H1 (cell line): ENCODE measurements at regions not wholly inside any gene's neighbourhood (a gene's known extent, or its start where the extent isn't known, plus 50 kb on each side); places are given as distances from the start of the nearest gene placed in this dataset.

Experiments
- CTCF ChIA-PET: fragments of 300-600 bp; sonication (Branson Sonifier 250); formaldehyde crosslinking; loops from one replicate; lab custom pipeline; 2021; ENCODE audit not compliant: partially characterized antibody; lab: Charles Lee
- POLR2A ChIA-PET: fragments of 300-600 bp; sonication (Branson Sonifier 250); formaldehyde crosslinking; loops from one replicate; lab custom pipeline; 2021; ENCODE audit warnings: inconsistent platforms; ENCODE audit not compliant: partially characterized antibody; lab: Charles Lee
- DNase-seq, 2 experiments: peaks; one replicate each; pipeline versions ENCODE4 v3.0.0 to v3.0.0-alpha.2; 2010 to 2022; ENCODE audit warnings: low spot score in 2 of 2, low read depth in 1 of 2, mixed read lengths in 1 of 2
- FAIRE-seq: peaks from 2 replicates; lab custom pipeline; 2011; peaks lifted over from hg19 to GRCh38; lab: Jason Lieb, UNC
- H2AFZ ChIP-seq: 2 replicates; pipeline ENCODE4 v1.8.1; 2012; ENCODE audit warnings: low read length, inconsistent platforms
- H2AK5ac ChIP-seq: 2 replicates; pipeline ENCODE4 v1.6.1; 2013; ENCODE audit warnings: low read depth, low read length
- H2BK120ac ChIP-seq: replicated peaks from 2 replicates; pipeline ENCODE3; 2013; ENCODE audit warnings: low read depth, low read length, inconsistent platforms
- H2BK12ac ChIP-seq: 2 replicates; pipeline ENCODE4 v1.6.1; 2013; ENCODE audit warnings: low read depth, low read length
- H2BK15ac ChIP-seq: 2 replicates; pipeline ENCODE4 v1.6.1; 2013; ENCODE audit warnings: low read length
- H2BK20ac ChIP-seq: 2 replicates; pipeline ENCODE4 v1.6.1; 2013; ENCODE audit warnings: low read length
- H2BK5ac ChIP-seq: 2 replicates; pipeline ENCODE4 v1.6.1; 2013; ENCODE audit warnings: low read depth, low read length
- H3K14ac ChIP-seq: 2 replicates; pipeline ENCODE4 v1.6.1; 2013; ENCODE audit warnings: inconsistent platforms; ENCODE audit not compliant: insufficient read length
- H3K18ac ChIP-seq: 2 replicates; pipeline ENCODE4 v1.6.1; 2013; ENCODE audit warnings: low read length; ENCODE audit errors: extremely low read depth
- H3K23ac ChIP-seq: 2 replicates; pipeline ENCODE4 v1.6.1; 2013; ENCODE audit warnings: inconsistent platforms; ENCODE audit not compliant: insufficient read length
- H3K23me2 ChIP-seq: 2 replicates; pipeline ENCODE4 v1.6.1; 2013; ENCODE audit warnings: low read depth, low read length
- H3K27ac ChIP-seq: 2 replicates; pipeline ENCODE4 v1.6.1; 2011; ENCODE audit warnings: low read depth, low read length, inconsistent platforms
- H3K27me3 ChIP-seq, 4 experiments: replicated peaks in 1 of 4; 1 replicate in 1 of 4; 2 replicates in 3 of 4; pipeline versions ENCODE4 v1.6.1 to v1.8.1; 2011 to 2013; ENCODE audit warnings: low read length in 3 of 4, mild to moderate bottlenecking in 3 of 4, inconsistent platforms in 2 of 4, mixed read lengths in 2 of 4, moderate library complexity in 1 of 4; ENCODE audit not compliant: control insufficient read depth in 3 of 4, insufficient read depth in 3 of 4; ENCODE audit errors: extremely low read depth in 1 of 4
- H3K36me3 ChIP-seq, 4 experiments: 2 replicates each; pipeline versions ENCODE4 v1.6.1 to v1.8.1; 2011 to 2013; ENCODE audit warnings: mild to moderate bottlenecking in 4 of 4, low read length in 3 of 4, moderate library complexity in 2 of 4, control low read depth in 1 of 4, inconsistent platforms in 1 of 4; ENCODE audit not compliant: insufficient read depth in 4 of 4, control insufficient read depth in 2 of 4
- H3K4ac ChIP-seq: replicated peaks from 2 replicates; pipeline ENCODE3; 2013; ENCODE audit warnings: low read length, low read depth, mixed read lengths, inconsistent platforms; ENCODE audit not compliant: insufficient read length
- H3K4me1 ChIP-seq, 4 experiments: replicated peaks in 1 of 4; 1 replicate in 1 of 4; 2 replicates in 3 of 4; pipeline versions ENCODE4 v1.6.1 to v1.8.1; 2011 to 2013; ENCODE audit warnings: low read length in 3 of 4, inconsistent platforms in 2 of 4, mixed read lengths in 1 of 4; ENCODE audit not compliant: insufficient read depth in 4 of 4, control insufficient read depth in 3 of 4
- H3K4me2 ChIP-seq, 2 experiments: 2 replicates each; pipeline versions ENCODE4 v1.6.1 to v1.8.1; 2011 to 2013; ENCODE audit warnings: low read depth in 2 of 2, low read length in 2 of 2, control low read depth in 1 of 2, inconsistent platforms in 1 of 2, mild to moderate bottlenecking in 1 of 2; ENCODE audit not compliant: insufficient read depth in 1 of 2
- H3K4me3 ChIP-seq, 4 experiments: fragments of 200-600, 300-600 bp in 1 of 4; sonication (generic), shearing (Covaris generic), sonication (Bioruptor Twin) in 1 of 4; 2 replicates each; pipeline versions ENCODE4 v1.5.1 to v1.8.1; 2011 to 2016; ENCODE audit warnings: low read length in 4 of 4, low read depth in 3 of 4, control low read depth in 2 of 4, inconsistent platforms in 2 of 4, mild to moderate bottlenecking in 2 of 4, mixed read lengths in 1 of 4, moderate library complexity in 1 of 4; ENCODE audit not compliant: insufficient read depth in 2 of 4; ENCODE audit errors: extremely low read depth in 1 of 4
- H3K56ac ChIP-seq: replicated peaks from 2 replicates; pipeline ENCODE3; 2013; ENCODE audit warnings: low read depth, mild to moderate bottlenecking, mixed read lengths, low read length, inconsistent platforms; ENCODE audit not compliant: insufficient read length
- H3K79me1 ChIP-seq: 2 replicates; pipeline ENCODE4 v1.6.1; 2013; ENCODE audit warnings: low read depth, low read length, control low read depth
- H3K79me2 ChIP-seq, 2 experiments: 2 replicates each; pipeline versions ENCODE4 v1.6.1 to v1.8.1; 2012 to 2013; ENCODE audit warnings: low read length in 2 of 2, mild to moderate bottlenecking in 2 of 2, inconsistent platforms in 1 of 2; ENCODE audit not compliant: insufficient read depth in 2 of 2, control insufficient read depth in 1 of 2
- H3K9ac ChIP-seq, 4 experiments: replicated peaks in 1 of 4; 1 replicate in 1 of 4; 2 replicates in 3 of 4; pipeline versions ENCODE4 v1.6.1 to v1.8.1; 2011 to 2013; ENCODE audit warnings: low read depth in 3 of 4, low read length in 3 of 4, control low read depth in 2 of 4, mild to moderate bottlenecking in 2 of 4, moderate library complexity in 2 of 4, inconsistent platforms in 1 of 4; ENCODE audit errors: extremely low read depth in 1 of 4
- H3K9me3 ChIP-seq, 2 experiments: 2 replicates each; pipeline versions ENCODE4 v1.6.1 to v1.8.1; 2012 to 2013; ENCODE audit warnings: mild to moderate bottlenecking in 2 of 2, moderate library complexity in 2 of 2, control low read depth in 1 of 2, inconsistent platforms in 1 of 2, low read depth in 1 of 2, low read length in 1 of 2, mixed read lengths in 1 of 2; ENCODE audit not compliant: insufficient read depth in 2 of 2
- H4K20me1 ChIP-seq, 2 experiments: replicated peaks in 1 of 2; 2 replicates each; pipeline versions ENCODE3 to v1.8.1; 2011 to 2013; ENCODE audit warnings: inconsistent platforms in 2 of 2, low read length in 2 of 2, mild to moderate bottlenecking in 1 of 2; ENCODE audit not compliant: insufficient read depth in 2 of 2, control insufficient read depth in 1 of 2
- H4K5ac ChIP-seq: 2 replicates; pipeline ENCODE4 v1.6.1; 2013; ENCODE audit warnings: low read length, low read depth, mixed read lengths, inconsistent platforms; ENCODE audit not compliant: insufficient read length
- H4K8ac ChIP-seq: 2 replicates; pipeline ENCODE4 v1.8.0; 2013; ENCODE audit warnings: mild to moderate bottlenecking, moderate library complexity, low read length, inconsistent platforms; ENCODE audit not compliant: insufficient read depth; ENCODE audit errors: extremely low read depth
- H4K91ac ChIP-seq: replicated peaks from 2 replicates; pipeline ENCODE3; 2013; ENCODE audit warnings: low read length, mixed read lengths, inconsistent platforms; ENCODE audit not compliant: insufficient read length
- ASH2L ChIP-seq: fragments of 200-600, 300-600 bp; sonication (generic); IDR thresholded peaks from one replicate; pipeline ENCODE4 v1.7.1; 2017; ENCODE audit warnings: low read length
- BACH1 ChIP-seq: IDR thresholded peaks from 2 replicates; pipeline ENCODE4 v1.6.1; 2012; ENCODE audit warnings: low read length, improper control_type of control experiment
- CBX8 ChIP-seq: fragments of 300-800, 300-1000 bp; sonication (generic); IDR thresholded peaks from 2 replicates; pipeline ENCODE4 v1.7.1; 2016; ENCODE audit warnings: low read depth, low read length, borderline replicate concordance
- CTCF ChIP-seq, 3 experiments: IDR thresholded peaks; 1 replicate in 2 of 3; 2 replicates in 1 of 3; pipeline versions ENCODE4 v1.5.1 to v1.6.1; 2011; ENCODE audit warnings: low read length in 3 of 3, mild to moderate bottlenecking in 3 of 3, inconsistent platforms in 2 of 3, low read depth in 1 of 3, moderate library complexity in 1 of 3; ENCODE audit not compliant: insufficient read depth in 1 of 3; ENCODE audit errors: control extremely low read depth in 1 of 3
- JUND ChIP-seq: IDR thresholded peaks from 2 replicates; pipeline ENCODE4 v1.6.1; 2011; ENCODE audit warnings: mild to moderate bottlenecking, improper control_type of control experiment, low read length
- RAD21 ChIP-seq, 2 experiments: IDR thresholded peaks in 1 of 2; conservative IDR thresholded peaks in 1 of 2; 2 replicates each; pipeline ENCODE4 v1.6.1; 2011; ENCODE audit warnings: low read depth in 2 of 2, low read length in 2 of 2, improper control_type of control experiment in 1 of 2, inconsistent platforms in 1 of 2, mild to moderate bottlenecking in 1 of 2, moderate library complexity in 1 of 2
- TEAD4 ChIP-seq: IDR thresholded peaks from 2 replicates; pipeline ENCODE4 v1.6.1; 2012; ENCODE audit warnings: low read depth, low read length, inconsistent platforms, mixed read lengths
- WGBS, 2 experiments: shearing (Covaris generic) in 1 of 2; methylation state at CpG; one replicate each; pipeline versions ENCODE4 v1.1.6 to v1.1.7; 2013 to 2015; ENCODE audit warnings: low lambda C conversion rate in 2 of 2, mixed read lengths in 2 of 2, inconsistent platforms in 1 of 2, low coverage in 1 of 2, missing lambda C conversion rate in 1 of 2; ENCODE audit not compliant: insufficient replicate concordance in 2 of 2, insufficient coverage in 1 of 2, insufficient read length in 1 of 2; ENCODE audit errors: extremely low coverage in 1 of 2, missing lambda C conversion rate in 1 of 2; 5-methylcytosine and 5-hydroxymethylcytosine counted together

DNA sequence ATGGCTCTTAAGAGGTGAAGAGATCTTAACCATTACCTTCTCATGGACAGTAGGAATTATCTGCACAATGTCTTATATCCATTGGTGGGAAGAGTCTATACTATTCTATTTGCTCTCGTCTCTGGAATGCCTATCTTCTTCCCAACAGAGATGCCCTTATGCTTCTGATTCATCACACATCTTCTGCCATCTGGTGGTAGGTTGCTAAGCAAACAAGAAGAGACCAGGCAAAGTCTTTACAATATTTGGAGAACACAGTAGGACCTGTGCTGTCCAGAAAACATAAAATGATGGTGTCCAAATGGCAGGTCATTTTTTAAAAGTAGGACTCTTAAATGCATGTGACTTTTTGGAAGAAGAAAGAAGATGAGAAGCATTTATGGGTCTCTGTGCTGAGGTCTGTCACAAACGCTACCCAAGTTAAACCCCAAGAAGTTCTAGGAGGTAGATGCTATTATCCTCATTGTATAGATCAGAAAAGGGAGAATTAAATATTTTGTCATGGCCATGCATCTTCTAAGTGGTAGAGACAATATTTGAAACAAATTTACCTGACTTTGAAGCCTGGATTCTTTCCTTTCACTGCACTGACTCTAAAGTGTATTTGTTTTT is 67.8 kb upstream of the NXPH1 start:
- H3K4me1 ChIP-seq = peaks cover 3 to 14% (median 8%) of the 10 kb centered on the region in 4 experiments; a peak in 6 of 7 replicates
- H3K79me2 ChIP-seq = no peaks in the 10 kb centered on the region
- no peak overlapping the region for H3K4me2 ChIP-seq
- no peak overlapping the region for H3K9ac ChIP-seq
- no peak overlapping the region for H2BK15ac ChIP-seq
- H3K23ac ChIP-seq = no peak overlapping the region
- no peak overlapping the region for H3K14ac ChIP-seq
- H3K27me3 ChIP-seq = no peaks in the 10 kb centered on the region
- no peaks in the 10 kb centered on the region for H4K20me1 ChIP-seq
- H2AK5ac ChIP-seq = no peak overlapping the region
- no peak overlapping the region for H3K18ac ChIP-seq
- ChIA-PET CTCF (interaction anchor here (0.5 to 1.7 kb wide), 6 partner anchors 13 to 110 kb away, joined by 3 to 5 read pairs (median 4); no protein-coding TSS in a partner anchor), POLR2A (no interaction called here)
- H2BK5ac ChIP-seq = no peak overlapping the region; the same call in 1 of the 2 replicates
- no peaks in the 10 kb centered on the region for H3K23me2 ChIP-seq
- H3K4ac ChIP-seq = no peak overlapping the region
- peak; percentile 68 for FAIRE-seq
- no peaks in the 10 kb centered on the region for H3K36me3 ChIP-seq
- H3K9me3 ChIP-seq = no peaks in the 10 kb centered on the region
- H4K91ac ChIP-seq = no peak overlapping the region
- no peak overlapping the region for H3K56ac ChIP-seq
- H2BK12ac ChIP-seq = no peak overlapping the region
- TF ChIP-seq ASH2L (no peak), JUND (no peak), RAD21 (IDR thresholded peaks at IDR 0.05 in 1 of 2, conservative IDR thresholded peaks at IDR 0.05 in 1 of 2; ENCODE audit: low read depth in 2 of 2, low read length in 2 of 2) (peak; percentile 77 to 84), CTCF (IDR thresholded peaks at IDR 0.05; ENCODE audit: control extremely low read depth in 1 of 3, insufficient read depth in 1 of 3, low read depth in 1 of 3, low read length in 3 of 3) (peak in 2 of 3 experiments; percentile 67 to 70; a peak in 3 of 4 replicates), TEAD4 (0 out of 2 replicates have a peak, but pooled peaks have one; percentile 25), CBX8 (no peak), BACH1 (no peak)
- no peak overlapping the region for H3K4me3 ChIP-seq
- no peak overlapping the region for H3K27ac ChIP-seq
- no peak overlapping the region for H2AFZ ChIP-seq
- 62% methylated on average over 2 of the region's 2 CpGs; no CpG with 5 or more reads in 1 of the 2 experiments for WGBS, 2 experiments
- H4K8ac ChIP-seq = no peak overlapping the region
- H4K5ac ChIP-seq = no peak overlapping the region
- H3K79me1 ChIP-seq = no peaks in the 10 kb centered on the region
- H2BK20ac ChIP-seq = no peak overlapping the region
- no peak overlapping the region for H2BK120ac ChIP-seq
- no peak for DNase-seq
